Stimulated activated CD4-positive, alpha-beta T cell treated with anti-CD3 and anti-CD28 coated beads, Interleukin-1b, Interleukin-23, amount 100 ng/mL, for 24 hours (primary cell): ENCODE measurements at regions not wholly inside any gene's neighbourhood (a gene's known extent, or its start where the extent isn't known, plus 50 kb on each side); places are given as distances from the start of the nearest gene placed in this dataset.

ENCODE experiments used
- DNase-seq, 4 experiments: peaks; one replicate each; pipeline ENCODE4 v3.0.0-alpha.2; 2020; ENCODE audit warnings: low read depth in 4 of 4, low spot score in 1 of 4

DNA sequence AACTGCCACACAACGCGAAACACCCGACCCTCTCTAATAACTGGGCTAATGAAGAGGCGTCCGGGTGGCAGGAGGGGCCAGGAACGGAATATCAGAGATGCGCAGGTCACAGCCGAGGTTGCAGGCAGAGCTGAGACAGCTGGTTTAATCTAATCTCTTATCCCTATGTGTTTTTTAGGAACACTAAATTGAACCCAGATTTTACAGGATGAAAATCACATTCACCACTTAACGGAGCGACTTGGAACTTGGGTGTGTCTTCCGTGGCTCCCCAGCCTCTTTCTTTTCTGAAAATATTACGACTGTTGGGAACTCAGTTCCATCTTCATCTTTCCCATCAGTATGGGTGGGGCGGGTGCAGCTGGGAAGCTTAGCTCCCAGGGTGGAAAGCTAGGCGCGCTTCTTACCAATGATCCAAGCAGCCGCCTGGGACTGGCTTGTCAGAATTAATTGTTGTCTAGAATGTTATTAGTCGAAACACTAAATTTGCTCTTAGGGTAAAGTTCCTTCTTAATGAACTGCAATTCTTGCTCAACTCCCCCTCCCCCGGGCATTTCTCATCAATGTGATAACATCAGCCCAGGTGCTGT lies 92.5 kb downstream of the IRX2 start:
- DNase-seq, result no peak

DNA sequence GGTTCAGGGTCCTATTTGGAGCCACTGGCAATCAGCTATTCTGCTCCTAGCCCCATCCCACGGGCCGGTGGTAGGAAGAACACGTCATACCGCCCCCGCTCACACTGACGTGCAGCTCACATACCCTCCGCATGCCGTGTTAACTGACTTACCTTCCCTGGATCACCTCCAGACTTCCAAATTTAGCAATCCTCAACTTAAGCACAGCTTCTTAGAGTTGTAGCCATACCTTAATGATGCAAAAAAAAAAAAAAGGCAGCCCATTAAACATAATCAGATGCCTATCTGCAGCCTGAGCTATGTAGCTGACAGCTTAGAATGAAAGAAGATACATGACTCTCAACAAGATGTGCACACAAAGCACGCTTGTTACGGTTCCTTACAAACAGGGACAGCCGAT lies 93.0 kb downstream of the IRX2 start:
- DNase-seq, result no peak

DNA sequence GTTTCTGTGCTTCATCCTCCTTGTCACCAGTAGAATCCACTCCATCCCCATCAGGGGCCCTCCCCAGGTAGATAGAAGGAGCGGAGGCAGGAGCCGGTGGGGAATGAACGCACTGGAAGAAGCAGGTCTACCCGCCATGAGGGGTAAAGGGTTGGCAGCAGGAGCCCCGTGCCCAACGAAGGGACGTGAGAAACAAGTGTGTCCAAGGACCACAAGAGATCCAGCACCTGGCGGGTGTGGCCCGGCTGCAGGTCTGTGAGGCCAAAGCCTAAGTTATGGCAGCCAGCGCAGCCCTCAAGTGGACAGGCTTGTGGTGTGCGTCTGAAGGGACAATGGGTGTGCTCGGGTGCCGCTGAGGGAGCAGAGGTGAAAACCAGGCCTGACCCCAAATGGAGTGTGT lies 94.3 kb downstream of the IRX2 start:
- no peak for DNase-seq

DNA sequence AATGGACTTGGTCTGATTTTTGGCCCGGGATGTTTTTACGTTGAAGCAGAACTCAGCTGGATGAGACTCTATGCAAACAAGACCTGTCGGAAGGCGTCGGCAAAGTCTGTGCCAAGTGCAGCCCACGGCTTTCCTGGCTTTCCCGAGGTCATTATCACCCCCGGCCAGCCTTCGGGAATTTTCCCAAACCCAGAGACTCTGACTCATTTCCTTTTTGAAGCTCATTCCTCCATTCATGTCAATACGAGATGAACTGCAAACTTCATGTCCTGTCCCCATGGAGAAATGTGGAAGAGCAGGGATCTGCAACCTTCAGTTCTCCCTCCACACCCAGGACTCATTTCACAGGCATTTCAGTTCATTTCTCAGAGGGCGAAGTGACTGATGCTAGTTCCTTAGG lies 95.3 kb downstream of the IRX2 start:
- DNase-seq, result no peak

DNA sequence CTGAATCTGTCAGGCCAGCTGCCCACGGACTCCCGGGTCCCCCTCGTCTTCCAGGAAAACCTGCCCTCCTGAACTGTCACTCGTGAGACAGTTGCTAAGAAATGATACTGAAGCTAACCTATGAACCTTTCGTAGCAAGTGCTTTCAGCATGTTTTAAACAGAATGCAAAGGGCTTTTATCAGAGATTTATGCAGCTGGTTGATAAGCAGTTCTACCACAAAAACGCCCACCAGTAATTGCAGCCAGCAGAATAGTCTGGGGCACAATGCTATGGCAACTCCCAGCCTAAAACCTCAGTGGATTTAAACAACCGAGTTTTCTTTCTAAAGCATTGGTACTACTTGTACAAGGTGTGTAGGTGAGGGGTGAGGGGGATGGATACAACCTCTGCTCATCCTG lies 97.5 kb downstream of the IRX2 start:
- DNase-seq, result no peak

DNA sequence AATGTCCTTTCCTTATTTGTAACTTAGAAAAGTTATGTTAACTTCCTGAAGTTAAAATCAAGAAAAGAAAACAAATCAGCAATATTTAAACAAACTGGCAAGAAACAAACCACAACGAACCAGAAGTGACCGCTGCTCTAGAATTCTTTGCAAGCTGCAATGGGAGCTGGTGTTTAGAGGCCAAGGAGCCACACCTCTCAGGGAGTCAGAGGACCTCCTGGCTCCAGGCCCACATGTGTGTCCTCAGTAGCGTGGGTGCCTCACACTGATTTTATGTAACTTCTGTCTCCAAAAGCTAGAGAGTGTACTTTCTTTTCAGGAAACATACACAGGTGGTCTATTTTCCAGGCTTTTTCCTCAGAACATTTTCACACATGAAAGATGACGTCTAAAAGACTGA lies 100.4 kb downstream of the IRX2 start:
- DNase-seq, result no peak

DNA sequence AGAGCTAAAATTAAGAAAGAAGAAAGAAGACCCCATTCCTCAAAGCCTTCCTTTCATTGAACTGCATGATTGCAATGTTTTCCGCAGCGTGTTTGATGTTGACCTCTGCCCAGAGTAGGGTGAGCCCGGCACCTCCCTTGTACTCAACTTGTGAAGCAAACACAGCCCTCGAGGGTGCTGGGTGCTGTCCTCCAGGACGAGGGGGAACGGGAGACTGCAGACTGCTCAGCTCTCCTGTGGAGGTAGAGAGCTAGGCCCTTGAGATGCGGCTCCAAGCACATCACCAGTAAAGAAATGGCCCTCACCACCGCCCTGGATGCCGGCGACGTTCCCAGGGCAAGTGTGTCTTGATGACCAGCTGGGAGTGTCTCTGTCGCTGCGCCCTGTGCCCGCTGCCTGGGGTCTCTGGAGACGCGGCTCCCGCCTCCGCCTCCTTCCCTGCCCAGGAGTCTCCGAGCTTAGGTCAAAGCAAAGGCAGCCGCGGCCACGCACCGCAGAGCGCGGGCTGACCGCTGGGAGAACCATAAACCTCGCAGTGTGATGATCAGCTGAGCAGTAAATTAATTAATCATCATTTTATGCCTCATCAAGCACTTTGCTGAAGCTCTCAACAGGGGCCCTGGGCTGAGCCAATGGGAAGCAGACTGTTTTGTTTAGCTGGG lies 108.7 kb downstream of the IRX2 start:
- DNase-seq, result no peak

DNA sequence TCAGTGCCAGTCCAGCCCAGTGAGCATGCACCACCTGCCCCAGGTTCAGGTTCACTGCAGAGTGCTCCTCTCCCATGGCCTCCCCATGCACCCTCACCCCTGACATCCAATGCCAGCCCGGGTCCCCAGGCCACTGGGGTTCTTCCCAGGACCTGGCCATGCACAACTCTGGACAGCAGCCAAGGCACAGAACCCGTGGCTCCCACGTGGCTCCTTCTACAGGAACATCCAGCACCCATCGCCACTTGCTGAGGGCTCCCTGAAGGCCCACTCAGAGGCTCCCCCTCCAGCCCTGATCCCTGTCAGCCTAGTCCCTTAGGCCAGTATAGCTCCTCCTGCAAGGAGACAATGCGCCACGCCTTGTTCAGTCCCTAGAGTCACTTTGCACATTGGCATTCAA lies 110.8 kb downstream of the IRX2 start:
- no peak for DNase-seq

DNA sequence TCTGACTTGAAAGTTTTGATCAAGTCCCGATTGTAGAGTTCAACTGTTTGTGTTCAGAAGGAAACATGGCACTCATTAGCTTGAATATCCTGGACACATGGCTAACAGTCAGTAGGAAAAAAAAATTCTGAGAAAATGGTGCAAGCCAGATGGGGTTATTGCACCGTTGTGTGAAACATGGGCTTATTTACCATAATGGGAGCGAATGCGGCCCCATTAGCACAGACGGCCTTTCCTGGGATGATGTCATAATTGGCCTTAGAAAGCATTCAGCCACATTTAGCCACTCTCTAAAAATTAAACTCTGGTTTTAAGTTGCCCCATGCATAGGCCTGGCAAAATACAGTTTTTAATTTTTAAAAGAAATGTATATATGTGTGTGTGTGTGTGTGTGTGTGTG lies 112.1 kb downstream of the IRX2 start:
- no peak for DNase-seq

DNA sequence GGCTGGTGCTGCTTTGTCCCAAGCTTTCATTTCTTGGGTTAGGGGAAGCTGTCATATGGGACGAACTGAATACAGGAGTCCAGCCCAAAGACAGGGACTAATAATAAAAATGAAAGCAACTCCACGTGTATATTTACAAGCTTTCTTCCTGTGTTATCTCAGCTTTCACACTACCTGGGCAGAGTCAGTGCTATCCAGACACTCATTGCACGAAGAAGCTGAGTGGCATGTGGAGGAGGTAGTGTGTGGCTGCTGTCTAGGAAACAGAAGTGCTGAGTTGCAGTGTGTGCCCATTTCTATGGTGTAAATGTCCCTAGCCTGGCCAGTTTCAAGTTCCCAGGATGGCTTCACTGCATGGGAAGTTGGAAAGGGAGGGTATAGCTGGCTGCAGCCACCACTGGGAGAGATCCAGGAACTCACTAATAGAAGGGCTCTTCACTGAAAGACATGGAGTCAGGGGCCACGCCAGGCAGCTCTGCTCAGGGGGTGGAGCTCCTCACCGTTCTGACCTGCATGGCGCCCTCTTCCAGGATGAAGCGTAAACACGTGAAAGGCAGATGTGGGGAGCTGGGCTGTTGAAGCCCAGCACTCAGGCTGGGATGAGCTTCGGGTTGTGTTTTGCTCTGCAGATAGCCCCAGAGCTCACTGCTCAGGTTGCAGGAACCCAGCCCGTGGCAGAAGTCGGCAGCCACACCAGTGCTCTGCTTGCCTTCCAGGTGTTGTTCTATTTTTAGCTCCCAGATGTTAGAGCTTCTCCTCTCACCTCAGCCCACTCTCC lies 116.9 kb downstream of the IRX2 start:
- DNase-seq, result no peak

DNA sequence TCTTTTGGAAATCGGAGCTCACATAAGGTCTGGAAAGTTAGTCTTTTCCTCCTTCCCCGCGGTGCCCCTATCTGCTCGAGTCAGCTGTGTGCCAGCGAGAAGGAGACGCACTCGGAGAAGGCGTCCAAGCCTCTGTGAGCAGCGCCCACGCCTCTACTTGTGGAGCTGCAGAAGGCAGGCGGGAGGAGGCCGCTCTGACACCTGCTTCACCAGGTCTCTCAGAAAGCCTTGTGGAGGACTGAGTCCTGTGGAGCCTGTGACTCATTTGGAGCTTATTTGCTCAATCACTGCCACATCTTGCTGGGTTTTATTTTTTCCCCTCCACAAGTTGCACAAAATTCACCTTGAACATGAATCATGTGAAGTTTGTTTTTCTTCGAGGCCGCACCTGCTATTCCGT lies 117.5 kb downstream of the IRX2 start:
- DNase-seq, result no peak

DNA sequence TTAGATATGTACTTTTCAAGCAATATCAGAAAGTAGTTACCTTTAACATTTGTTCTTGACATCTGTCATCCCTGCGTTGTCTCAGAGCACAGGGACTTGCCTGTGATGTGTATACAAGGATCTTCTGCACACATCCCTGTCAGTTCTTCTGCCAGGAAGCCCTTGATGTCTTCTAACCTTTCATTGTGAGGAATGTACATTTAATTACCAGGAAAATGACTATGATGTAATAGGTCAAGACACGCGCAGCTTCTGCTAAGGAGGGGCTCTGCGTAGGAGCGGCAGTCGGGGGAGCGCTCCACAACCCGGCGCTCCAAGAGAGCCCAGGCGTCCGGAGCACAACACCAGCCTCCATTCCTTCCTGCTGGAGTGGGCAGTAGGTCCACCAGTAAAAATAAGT lies 119.7 kb downstream of the IRX2 start:
- DNase-seq, result no peak

DNA sequence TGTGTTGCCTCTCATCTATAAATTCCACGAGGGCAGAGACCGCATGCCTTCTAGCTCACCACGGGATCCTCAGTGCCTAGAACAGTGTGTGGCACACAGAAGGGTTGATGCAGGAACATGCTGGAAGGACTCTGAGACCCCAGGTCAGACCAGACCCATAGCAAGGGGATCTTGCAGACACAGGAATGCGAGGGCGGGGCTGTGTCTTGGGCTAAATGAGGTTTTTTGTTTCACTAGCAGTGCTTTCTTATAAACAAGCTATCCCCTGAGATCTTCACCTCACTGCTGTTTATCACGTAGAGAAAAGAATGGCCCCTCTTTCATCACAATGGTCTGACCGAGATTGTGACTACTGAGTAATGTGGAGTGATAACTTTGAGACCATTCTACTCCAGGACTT lies 122.4 kb downstream of the IRX2 start:
- no peak for DNase-seq

DNA sequence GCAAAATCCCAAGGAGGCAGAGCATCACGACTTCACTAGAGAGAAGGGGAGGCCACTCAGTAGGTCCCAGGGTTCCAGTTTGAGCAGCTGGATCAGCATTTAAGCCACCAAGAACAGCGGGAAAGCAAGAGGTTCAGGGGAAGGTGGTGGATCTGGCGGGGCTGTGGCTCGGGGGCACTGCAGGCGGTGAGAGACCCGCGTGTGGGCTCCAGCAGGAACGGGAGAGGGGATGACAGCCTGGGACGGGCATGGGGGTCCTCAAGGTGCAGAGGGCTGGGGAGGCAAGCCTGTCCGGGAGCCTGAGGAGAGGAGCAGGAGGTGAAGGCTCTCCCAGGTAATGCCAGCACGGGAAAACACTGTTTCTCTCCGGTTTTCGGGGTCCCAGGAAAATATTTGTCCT lies 123.6 kb downstream of the IRX2 start:
- no peak for DNase-seq

DNA sequence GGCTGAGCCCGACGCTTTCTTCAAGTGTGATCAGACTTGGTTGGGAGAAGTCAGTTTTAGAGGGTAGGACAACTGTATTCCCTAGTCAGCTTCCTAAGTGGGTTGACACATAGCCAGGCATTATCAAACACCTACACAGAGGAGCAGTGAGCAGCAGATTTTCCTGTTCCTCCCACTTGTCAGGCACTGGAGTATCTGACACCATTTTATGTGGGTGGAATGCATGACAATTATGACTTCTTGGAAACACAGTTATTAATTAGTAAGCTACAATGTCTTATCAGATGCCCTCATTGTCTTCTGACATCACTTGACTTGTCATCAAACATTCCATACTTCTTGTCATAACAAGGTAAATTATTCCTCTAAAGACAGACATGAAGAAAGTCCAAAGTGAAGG lies 124.9 kb downstream of the IRX2 start:
- no peak for DNase-seq

DNA sequence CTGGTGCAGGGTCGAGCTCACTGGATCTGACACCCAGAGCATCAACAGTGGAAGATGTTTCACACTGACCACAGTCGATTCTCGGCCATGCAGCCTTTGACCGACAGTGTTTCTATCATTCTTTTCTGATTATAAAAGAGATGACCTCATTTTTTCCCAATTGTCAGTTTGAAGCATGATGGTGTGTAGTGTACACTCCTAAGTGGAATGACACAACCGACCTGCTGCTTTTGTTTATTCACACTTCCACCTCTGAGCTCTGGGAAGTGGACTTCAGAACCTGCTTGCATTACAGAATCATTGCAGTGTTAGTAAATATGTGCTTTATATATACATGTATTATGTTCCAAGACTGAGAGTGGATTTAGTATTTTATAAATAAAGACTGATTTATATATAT lies 128.6 kb downstream of the IRX2 start:
- no peak for DNase-seq

DNA sequence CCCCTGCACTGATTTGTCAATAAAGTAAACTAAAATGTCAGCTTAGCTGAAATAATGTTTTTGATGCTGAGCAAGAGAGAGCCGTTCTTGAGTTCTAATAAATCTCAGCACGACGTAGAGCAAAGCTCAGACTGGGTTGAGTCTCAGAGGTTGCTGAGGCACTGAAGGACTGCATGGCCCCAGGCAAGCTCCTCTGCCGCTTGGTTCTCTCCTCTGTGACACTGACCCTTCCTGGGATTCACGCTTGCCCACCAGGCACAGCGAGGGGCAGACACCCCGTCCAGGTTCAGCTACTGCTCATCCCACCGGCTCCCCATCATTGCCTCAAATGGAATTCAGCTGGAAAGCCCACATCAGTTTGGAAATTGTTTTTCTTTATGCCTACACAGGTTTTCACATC lies 129.8 kb downstream of the IRX2 start:
- DNase-seq, result no peak

DNA sequence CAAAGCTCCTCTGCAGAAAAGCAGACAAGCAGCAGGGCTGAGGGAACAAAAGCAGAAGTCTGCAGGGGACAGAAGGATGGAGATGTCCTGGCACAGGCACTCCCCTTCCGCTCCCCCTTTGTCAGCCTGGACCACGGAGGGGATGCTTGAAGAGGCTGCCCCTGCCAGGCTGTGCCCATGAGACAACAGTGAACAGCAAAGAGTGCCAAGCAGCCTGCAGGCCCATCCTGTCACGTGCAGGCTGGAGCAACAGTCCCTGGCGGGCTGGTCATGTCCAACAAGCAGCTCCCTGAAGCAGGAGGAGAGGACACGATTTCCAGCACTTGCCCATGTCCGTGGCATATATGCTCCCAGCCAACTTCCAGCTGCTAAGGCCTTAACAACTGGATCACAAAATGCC lies 132.3 kb downstream of the IRX2 start:
- no peak for DNase-seq

DNA sequence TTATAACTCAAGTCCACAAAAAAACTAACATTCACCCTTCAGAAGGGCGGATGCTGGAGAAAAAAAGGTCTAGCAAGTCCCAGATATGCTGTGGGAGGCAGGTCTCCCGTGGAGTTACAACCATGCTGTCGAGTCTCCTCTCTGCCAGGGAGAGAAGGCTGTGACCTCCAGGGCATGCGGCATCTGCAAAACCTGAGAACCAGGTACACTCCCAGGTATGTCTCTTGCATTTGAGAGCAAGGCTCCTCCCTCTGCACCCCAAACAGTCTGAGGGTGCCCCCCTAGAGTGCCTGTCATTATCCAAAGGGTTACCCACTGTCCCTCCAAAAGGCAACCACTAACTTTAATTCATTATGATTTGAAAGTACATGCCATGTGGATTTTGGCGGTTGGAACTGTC lies 134.0 kb downstream of the IRX2 start:
- no peak for DNase-seq

DNA sequence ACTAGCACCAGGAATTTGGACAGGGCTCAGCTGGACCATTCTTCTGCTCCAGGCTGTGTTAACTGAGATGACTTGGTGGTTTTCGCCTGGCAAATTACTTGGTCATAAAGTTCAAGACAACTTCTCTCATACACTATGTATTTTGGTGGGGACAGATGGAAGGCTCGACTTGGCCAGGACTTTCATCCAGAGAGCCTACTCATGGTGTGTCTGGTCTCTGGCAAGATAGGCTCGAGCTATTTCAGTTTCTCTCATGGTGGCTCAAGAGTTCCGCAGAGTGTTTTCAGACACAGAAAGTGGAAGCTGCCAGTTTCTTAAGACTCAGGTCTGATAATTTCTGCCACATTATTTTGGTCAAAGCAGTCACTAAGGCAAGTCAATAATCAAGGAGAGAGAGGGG lies 135.6 kb downstream of the IRX2 start:
- no peak for DNase-seq

DNA sequence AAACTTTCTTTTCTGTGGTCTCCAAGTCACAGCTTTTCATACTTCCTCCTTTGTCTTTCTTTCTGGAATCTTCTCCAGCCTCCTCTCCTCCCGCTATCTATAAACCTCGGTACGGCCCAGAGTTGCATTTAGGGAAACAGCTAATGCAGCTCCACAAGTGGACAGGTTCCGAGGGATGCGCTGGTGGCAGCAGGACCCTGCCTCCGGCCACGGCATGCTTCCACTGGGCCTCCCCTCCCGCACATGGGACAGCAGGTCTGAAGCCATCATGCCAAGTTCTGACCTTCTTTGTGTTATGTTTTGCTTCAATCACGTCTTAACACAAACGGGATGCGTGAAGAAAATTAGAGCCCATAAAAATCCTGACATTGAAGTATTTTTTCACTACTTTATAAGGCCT lies 136.9 kb downstream of the IRX2 start:
- DNase-seq, result no peak

DNA sequence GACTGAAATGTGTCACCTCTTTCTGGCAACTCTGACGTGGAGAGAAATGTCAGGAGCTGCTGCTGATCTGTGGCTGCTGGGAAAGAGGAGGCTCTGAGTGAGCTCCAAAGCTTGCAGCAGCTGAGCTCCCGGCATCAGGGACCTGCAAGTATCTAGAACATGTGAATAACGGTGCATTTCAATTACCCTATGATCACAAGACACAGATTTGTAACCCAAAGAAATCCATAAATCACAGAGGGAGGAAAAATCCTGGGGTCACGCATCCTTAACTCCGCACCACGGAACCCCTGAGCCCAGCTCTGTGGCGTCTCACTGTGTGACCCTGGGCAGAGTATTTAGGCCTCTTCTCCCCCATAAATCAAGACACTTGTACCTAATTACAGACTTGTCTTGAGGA lies 139.8 kb downstream of the IRX2 start:
- no peak for DNase-seq

DNA sequence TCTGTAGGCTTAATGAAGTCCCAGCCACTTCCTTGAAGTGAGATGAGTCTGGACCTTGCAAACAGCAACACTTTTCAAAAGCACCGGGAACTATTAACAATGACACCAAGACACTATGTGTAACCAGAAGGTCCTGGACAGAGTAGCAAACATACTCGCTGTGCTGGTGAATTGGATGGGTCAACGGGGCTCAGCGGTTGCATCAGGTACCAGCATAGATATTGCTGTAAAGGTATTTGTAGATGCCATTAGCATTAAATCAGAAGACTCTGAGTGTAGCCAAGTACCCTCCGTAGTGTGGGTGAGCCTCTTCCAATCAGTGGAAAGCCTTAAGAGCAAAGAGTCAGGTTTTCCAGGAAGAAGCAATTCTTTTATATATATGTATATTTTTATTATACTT lies 140.5 kb downstream of the IRX2 start:
- DNase-seq, result no peak
